ENCODE measurements at regions not wholly inside any gene's neighbourhood (a gene's known extent, or its start where the extent isn't known, plus 50 kb on each side); places are given as distances from the start of the nearest gene placed in this dataset.

DNA sequence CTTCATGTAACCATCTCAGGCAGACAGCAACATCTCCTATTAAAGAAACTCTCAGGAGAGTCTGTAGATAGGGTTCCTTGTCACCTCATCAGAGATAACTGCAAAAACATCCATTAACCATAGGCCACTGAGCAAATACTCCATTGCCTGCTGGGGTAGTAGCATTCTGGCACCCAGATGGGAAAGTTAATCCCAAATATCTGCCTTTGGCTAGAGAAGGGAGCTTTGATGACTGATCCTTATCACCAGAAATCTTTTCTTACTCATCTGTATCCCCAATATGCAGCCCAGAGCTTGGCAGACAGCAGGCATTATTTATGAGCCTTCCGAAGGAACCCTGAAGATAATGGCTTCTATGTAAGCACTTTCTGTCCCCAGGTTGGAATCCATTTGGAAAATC lies 173.1 kb downstream of the MFSD1 start:
- DNase-seq, result no peak

DNA sequence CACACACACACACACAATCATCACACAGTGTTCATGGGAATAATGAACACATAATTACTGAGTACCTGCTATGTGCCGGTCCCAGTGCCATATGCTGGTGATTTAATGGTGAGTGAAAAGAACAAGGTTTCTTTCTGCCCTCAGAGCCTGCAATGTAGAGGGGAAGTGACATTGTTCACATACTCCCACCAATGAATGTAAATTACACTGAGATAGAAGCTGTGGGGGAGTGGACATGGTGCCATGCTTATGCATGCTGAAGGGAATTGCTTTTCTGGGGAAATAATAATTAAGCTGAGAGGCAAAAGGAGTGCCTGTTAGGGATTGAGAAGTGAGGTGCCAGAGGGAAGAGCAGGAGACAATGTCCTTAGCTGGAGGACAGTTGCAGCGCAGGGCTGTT lies 175.1 kb downstream of the MFSD1 start:
- no peak for DNase-seq

DNA sequence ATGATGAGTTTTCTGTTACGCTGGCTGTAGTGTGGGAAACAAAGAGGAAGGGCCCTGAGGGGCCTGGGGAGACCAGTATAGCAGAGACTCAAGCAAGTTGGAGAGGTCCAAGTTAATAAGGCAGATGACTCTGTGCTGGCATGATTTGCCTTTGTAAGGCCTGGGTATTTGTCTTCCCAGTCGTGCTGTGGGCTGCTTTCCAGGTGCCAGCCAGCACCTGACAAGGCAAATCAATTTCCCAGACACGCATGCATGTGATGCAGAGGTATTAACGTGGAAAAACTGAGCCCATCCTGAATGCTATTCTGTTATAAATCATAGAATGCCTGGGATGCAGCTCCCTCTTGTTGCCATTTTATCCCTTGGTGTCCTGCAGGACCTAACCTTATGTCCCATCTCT lies 175.6 kb downstream of the MFSD1 start:
- no peak for DNase-seq

DNA sequence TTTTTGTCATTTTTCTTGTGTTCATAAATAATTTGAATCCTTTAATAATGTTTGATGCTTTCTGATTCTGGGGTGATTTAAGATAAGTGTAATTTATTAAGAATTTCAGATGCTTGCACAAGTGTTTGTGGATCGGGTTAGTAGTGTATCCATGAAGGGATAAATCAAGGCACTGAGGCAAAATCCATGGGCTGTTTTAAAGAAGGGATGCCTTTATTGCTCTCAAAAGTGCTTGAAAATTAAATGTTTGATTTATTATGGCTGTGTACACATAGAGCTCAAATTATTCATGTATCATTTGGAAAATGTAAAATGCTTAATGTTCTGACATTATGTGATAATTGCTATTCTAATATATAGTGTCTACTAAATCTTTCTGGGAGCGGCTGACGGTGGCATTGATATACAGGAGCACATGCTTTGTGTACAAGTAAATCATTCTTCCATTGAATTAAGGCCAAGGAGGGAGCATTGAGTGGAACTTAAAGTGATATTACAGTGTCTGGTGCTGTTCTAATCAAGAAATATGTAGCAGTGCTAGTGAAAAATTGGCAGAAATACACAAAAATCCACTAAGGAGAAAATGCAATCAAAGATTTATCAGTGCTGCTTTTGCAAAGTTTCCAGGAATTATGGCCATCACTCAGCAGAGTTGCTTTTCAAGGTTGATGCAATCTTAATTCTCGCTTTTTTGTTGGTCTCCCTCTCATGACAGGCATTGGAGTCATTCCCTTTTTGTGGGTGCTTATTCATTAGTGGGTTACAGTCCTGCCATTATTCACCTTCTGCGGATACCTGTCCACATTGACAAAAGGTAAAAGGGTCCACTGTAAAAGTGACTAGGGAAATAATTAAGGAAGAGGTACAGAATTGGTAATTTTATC lies 181.6 kb downstream of the MFSD1 start:
- DNase-seq, result no peak

DNA sequence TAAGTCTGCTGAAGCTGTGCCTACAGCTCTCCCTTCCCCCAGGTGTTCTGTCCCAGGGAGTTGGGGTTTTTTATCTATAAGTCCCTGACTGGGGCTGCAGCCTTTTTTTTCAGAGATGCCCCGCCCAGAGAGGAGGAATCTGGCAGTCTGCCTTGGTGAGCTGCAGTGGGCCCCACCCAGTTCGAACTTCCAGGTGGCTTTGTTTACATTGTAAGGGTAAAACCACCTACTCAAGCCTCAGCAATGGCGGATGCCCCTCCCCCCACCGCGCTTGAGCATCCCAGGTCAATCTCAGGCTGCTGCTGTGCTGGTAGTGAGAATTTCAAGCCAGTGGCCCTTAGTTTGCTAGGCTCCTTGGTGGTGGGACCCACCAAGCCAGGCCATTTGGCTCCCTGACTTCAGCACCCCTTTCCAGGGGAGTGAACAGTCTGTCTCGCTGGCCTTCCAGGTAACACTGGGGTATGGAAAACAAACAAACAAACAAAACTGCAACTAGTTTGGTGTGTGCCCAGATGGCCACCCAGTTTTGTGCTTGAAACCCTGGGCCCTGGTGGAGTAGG lies 189.4 kb downstream of the MFSD1 start:
- DNase-seq, result no peak

DNA sequence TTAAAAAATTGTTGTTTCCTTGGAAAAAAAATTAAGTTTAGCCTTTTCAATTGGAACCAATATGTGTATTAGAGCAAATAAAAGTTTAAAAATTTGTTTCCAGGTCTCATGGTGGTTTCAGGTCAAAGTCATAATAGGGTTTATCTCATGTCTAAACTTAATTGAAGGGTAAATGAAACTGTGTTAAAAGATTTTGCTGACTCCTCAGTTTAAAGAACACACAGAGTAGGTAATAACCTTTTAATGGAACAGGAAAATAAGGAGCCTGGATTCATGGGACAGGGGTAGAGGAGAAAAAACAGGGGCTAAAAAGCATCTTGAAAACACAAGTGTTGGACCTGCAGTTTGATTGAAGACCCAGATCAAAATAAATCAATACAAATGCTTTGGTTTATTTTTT lies 190.6 kb downstream of the MFSD1 start:
- no peak for DNase-seq

DNA sequence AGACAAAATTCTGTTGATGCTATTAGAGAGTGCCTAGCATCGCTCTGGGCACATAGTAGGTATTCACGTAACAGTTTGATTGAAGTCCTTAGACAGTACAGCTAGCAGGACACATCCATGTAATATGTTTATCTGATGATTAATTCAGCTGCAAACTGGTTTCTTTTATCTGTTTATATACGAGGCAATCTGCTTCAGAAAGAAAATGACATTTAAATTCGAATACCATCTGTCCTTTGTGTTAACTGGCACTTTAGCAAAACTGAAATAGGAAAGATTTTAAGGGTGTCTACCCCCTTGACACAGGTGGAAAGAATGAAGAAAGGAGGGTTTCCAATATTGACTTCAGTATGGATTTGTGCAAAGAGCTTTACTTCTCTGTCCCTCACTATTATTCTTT lies 192.5 kb downstream of the MFSD1 start:
- no peak for DNase-seq

DNA sequence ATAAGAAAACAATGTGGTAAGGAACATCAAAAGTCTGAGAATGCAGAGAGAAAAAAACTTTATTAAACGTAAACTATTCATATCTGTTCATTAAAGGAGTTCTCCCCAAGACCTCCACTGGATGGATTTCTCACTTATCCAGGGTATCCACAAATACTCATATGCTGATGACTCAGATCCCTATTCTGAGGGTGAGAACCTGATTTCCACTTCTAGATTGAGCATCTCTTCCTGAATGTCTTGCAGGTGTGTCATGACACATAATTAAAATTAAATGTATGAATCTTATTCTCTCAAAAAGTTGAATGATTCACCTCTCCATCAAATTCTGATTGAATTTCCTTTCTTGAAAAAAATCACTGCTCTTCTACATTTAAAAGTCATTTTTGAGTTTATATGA lies 199.9 kb downstream of the MFSD1 start:
- DNase-seq, result no peak

DNA sequence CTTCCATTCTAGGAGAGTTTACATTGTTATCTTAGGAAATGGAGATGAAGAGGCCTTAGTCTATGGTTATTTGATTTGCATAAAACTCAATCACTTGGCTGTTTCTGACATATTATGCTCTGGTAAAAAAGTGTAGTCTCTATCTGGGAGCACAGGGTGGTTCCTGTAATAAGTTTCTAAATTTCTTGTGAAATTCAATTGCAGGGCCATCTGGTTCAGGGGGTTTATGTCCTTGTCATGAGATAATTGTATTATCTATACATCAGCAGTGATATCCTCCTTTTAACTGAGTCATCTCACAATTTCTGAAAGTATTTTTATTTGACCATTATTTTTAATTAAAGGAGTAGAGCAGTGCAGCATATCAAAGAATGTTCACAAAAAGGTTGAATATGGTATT lies 203.3 kb downstream of the MFSD1 start:
- no peak for DNase-seq

DNA sequence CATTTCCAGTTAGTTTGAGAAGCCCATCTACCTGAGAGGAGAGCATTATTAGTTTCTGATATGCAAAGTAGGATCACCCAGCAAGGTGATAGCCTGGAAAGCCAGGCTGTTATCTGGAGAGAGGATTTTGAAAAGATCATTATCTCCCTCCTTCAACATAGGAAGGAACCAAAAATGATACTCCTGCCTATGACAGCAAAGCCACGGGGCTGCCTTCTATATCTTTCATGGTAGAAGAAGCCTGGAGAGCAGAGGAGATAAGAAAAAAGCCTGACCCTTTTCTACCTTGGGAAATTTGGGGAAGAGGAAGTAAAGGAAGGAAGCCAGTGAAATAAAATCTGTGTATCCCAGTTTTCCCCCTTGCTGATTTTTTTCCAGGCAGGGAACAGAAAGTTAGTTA lies 205.5 kb downstream of the MFSD1 start:
- DNase-seq, result no peak

DNA sequence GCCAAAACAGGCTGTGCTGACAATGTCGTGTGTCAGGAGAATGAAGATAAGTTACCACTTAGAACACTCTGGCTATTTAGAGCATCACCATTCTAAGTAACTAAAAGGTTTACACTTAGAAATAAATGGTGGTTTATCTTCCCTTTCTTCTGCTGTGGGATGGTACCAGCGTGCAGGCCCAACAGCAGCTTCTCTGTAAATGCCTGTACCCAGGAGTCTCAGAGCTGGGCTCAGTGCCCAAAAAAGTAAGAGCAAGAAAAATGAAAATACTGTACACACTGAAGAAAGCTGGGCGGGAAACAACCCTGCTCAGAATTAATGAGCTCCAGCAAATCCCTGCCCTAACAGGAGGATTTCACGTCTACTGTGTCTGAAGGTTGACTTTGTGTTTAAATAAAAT lies 206.5 kb downstream of the MFSD1 start:
- DNase-seq, result no peak

DNA sequence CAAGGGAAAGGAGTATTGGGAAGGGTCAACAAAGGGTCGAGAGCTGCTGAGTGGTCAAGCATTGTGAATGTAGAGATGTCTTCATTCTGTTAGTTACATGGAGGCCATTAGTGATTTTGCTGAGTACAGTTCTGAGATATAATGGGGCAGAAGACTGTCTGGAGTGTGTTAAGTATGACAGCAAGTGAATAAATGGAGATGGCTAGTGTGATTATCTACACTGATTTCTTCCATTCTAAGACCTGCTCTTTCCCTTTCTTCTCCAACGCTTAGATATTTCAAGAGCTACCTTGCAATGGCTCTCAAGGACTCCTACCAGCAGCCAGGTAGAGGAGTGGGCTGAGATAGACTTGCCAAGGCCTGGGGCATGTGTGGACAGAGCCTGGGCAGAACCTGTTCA lies 216.5 kb downstream of the MFSD1 start:
- no peak for DNase-seq

DNA sequence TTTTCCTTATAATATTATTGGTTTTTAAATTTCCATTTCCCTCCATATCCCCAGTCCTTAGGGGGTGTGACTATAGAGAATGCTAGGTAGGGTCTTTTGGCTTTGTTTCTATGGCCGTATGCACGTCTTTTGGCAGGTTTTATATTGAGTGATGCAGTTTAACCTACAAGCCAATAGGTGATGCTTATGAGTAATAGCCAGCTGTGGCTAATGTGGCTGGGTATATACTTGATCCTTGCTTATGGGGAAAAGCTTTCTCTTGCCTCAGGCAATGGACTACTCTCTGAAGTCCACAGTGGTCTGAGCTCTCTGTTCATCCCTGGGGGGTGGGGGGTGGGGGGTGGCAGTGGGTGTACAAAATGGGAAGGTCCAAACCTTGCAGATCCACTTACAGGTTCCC lies 223.9 kb downstream of the MFSD1 start:
- DNase-seq, result no peak

DNA sequence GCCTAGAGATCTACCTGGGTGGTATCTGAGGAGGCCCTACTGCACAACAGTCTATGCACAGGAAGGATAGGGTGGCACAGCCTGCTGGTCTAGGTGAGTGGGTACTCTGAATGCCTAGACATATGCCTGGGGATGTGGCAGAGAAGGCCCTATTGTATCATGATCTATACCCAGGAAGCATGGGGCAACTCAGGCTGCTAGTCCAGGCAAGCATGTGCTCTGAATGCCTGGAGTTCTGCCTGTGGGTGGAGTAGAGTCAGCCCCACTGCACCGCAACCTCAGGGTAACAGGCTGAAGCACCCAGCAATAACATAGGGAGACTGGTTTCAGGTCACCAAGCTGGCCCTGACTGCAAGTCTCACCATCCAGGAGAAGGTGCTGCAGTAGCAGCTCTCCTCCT lies 224.7 kb downstream of the MFSD1 start:
- no peak for DNase-seq

DNA sequence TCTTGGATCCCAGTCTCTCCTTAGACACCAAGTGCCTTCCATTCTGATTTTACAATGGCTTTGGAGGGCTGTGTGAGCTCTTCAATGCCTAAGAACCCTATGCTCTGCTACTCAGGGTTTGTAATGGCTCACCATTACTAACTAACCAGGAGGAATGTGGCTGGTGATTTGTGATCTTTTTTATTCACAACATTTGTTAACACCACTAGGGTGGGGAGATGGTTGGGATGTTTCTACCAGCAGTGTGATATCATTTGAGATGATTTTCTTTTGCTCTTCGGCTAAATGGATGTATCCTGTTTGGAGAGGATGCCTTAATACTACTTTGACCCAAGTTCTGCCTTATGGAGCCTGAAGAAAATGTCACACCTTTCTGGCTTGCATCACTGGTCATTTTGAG lies 226.9 kb downstream of the MFSD1 start:
- no peak for DNase-seq

DNA sequence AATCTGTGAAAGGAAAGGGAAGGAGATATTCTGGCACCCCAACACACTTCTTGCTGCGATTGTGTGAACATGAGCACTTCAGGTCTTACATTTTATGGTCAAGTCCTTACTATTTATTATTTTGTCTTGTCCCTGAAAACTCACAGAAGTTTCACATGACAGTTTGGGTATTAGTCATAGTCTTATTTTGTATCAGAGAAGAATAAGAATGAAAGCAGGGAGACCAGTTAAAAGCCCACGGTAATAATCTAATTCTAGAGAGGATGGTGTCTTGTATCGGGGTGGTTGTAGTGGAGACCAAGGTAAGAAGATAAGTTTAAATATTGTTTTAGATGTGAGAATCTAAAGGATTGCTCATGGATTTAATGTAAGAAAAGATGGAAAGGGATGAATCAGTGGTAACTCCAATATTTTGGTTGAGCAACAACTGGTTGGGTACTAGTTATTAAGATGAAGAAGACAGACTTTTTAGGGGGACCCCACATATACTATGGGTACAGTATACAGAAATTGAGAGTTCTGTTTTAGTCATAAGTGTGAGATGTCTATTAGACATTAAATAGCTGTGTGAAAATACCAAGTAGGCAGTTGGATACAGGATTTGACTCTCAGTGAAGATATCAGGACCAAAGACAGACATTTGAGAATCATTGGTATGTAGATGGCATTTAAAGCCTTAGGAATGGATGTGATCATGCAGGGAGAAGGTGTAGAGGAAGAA lies 227.6 kb downstream of the MFSD1 start:
- no peak for DNase-seq

DNA sequence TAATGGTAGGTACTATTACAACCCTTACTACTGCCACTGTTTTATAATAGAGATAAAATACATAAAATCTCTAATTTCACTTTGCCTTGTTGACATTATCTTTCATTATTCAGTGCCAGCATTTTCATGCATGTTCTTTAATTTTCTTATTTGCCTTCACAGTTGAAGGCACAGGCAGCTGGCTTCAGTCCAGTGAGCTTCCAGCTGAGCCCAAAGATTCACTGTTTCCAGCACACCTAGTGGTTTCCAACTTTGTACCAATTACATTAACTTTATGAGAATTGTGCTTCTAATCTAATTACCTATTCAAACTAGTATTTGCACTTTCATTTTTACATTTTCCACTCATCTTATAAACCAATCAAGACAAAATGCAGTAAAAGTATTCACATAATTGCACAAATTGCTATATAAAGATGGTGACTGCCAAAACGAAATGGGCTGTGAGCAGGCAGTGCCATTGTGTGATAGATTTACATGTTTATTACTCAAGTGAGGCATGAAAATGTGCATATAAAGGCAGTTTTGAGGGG lies 228.3 kb downstream of the MFSD1 start:
- DNase-seq, result no peak

DNA sequence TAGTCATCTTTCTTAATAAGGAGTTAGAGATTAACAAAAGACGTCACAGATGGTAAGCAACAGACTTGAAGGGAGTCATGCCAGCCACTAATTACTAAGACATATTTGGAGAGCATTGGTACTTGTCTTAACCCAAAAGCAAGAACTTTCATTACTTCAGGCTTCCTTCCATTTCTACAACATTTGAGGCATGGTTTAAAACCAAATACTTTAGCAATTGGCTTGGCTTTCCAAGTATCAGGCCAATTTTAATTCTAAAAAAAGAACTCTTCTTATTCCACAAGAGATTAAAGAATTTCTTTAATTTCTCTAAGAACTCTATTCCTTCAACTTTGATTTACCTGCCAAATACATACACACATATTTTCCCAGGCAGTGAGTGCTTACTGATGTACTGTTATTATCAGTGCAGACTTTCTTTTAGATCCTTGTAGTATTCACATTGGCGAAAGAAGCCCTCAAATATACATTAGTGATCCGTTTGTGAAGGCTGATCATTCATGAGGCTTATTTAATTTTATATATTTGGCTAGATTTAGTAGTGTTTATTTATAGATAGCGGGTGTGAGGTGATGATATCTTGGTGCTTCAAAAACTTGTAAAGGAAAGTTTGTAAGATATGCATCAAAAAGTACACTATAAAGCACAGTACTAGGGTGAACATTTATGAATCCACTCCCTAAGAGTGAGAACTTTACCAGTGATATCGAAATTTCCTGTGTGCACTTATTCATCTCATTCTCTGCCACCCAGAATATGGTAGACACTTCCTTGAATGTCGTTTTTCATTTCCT lies 229.2 kb downstream of the MFSD1 start:
- no peak for DNase-seq

DNA sequence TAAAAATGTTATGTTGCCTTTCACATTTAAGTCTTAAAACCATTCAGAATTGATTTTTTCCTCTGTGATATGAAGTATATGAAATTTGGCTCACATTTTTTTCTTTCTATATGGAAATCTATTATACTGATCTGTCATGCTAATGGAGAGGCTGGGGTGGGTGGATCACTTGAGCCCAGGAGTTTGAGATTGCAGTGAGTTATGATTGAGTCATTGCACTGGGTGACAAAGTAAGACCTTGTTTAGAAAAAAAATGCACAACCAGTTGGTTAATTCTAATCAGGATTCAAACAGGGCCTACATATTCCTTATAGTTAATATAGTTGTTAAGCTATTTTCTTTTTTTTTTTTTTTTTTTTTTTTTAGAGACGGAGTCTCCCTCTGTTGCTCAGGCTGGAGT lies 230.5 kb downstream of the MFSD1 start:
- DNase-seq, result no peak

DNA sequence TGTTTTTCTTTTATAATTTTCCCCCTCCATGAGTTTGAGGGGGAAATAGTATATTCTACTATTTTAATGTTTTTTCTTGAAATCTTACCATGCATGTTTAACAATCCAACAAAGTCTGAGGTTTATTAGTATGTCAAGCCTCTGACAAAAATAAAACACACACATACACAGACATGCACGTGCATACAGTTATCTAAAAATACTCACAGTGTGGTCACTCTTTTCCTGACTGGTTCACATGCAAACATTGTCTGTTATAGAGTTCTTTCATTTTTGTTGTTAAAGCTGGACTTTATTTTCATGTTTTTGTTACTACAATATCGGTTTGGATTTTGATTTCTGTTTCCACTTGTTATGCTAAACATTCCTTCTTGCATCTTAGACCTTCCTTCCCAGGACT lies 236.6 kb downstream of the MFSD1 start:
- no peak for DNase-seq

DNA sequence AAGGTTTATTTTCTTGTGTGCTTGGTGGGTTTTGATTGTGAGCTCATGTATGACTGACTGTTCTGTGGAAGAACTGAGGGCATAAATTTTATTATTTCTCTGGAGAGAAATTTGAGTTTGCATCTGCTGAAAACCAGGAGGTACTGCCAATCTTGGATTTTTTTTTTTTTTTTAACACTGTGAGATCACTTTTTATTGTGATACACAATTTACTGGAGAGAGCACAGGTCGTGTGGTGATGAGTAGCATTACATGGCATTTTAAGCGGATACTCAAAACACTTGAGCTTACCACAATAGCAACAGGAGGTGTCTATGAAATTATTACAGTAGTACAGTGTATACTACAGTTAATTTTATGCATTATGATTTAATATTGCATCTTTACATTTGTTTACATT lies 237.4 kb downstream of the MFSD1 start:
- DNase-seq, result no peak

DNA sequence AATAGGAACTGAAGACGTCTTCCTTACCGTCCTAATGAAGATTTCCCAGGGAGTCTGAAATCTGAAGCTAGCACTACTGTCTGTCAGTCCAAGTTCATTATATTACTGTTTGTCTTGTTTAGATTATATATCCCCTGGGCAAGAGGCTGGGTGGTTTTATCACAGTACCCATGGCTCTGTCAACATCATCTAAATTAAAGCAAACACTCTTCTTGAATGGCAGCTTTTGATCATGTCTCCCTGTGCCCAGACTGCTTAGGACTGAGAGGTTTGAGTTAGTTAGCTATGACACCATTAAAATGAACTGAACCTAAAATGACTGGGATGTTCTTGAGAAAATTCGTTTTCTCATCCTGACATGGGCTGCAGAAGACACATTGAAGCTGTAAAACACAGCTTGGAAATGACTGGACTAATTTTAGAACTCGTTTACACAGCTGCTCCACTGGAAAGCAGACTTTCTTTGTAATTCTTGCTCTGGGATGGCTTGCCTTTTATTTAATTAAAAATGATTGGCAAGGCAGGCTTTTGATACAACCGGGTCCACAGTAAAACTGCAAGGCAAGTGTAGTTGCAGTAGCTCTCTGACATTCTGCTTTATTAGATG lies 243.5 kb downstream of the MFSD1 start:
- DNase-seq, result no peak

DNA sequence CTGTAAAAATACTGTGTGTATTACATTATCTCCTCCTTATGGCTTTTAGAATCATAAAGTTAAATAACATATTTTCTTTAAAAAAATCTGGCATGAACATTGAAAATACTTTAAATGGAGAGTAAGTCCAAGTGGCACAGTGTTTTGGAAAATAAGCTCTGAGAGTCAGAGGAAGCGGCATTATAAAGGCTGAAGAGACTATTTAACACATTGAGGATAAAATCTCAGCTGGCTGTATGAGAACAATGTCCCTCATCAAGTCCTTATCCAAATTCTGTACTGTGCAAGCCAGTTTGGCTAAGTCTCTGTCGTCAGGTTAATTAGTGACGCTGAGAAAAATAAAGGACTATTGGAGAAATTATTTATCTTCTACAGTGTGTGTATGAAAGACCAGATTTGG lies 245.5 kb downstream of the MFSD1 start:
- no peak for DNase-seq
